HG03378 (cell line): ENCODE measurements at regions not wholly inside any gene's neighbourhood (a gene's known extent, or its start where the extent isn't known, plus 50 kb on each side); places are given as distances from the start of the nearest gene placed in this dataset.
"Not testable (repeated sequence)": the region's sequence is repeated elsewhere in the genome, so short reads cannot be mapped to it uniquely, and the experiment has no call there.

Experiments
- ATAC-seq: cut with Tn5 transposase; IDR thresholded peaks from one replicate; pipeline ENCODE4 v1.9.1; 2021; ENCODE audit warnings: mild to moderate bottlenecking, moderate library complexity; ENCODE audit not compliant: unreplicated experiment

GRCh38 chr20:40012026-40012425 lies 677.0 kb downstream of the MAFB start:
- not testable (repeated sequence) for ATAC-seq

- no peak for ATAC-seq
Measured at GRCh38 chr20:40010483-40010882, 678.6 kb downstream of the MAFB start.

- ATAC-seq: no peak
Measured at GRCh38 chr20:40009542-40009941, 679.5 kb downstream of the MAFB start.

GRCh38 chr20:40008177-40008576 lies 680.9 kb downstream of the MAFB start:
- ATAC-seq: no peak

GRCh38 chr20:40006168-40006860 lies 682.7 kb downstream of the MAFB start:
- ATAC-seq: no peak

GRCh38 chr20:40004092-40004491 lies 684.9 kb downstream of the MAFB start:
- not testable (repeated sequence) for ATAC-seq

- no peak for ATAC-seq
Measured at GRCh38 chr20:39993742-39994141, 695.3 kb downstream of the MAFB start.

GRCh38 chr20:39990692-39991091 lies 698.3 kb downstream of the MAFB start:
- no peak for ATAC-seq

GRCh38 chr20:39988991-39989390 lies 700.0 kb downstream of the MAFB start:
- ATAC-seq: no peak

- ATAC-seq: no peak
Measured at GRCh38 chr20:39986173-39986904, 702.7 kb downstream of the MAFB start.

GRCh38 chr20:39985271-39985827 lies 703.7 kb downstream of the MAFB start:
- ATAC-seq: no peak

- no peak for ATAC-seq
Measured at GRCh38 chr20:39983655-39984054, 705.4 kb downstream of the MAFB start.

GRCh38 chr20:39983183-39983582 lies 705.9 kb downstream of the MAFB start:
- no peak for ATAC-seq

GRCh38 chr20:39974966-39975501 lies 714.0 kb downstream of the MAFB start:
- no peak for ATAC-seq

- ATAC-seq: no peak
Measured at GRCh38 chr20:39968495-39968894, 720.5 kb downstream of the MAFB start.

- ATAC-seq: no peak
Measured at GRCh38 chr20:39967806-39968205, 721.2 kb downstream of the MAFB start.

- ATAC-seq: no peak
Measured at GRCh38 chr20:39961637-39962244, 727.3 kb downstream of the MAFB start.

GRCh38 chr20:39960522-39961428 lies 728.3 kb downstream of the MAFB start:
- ATAC-seq: no peak

- not testable (repeated sequence) for ATAC-seq
Measured at GRCh38 chr20:39957911-39958310, 731.1 kb downstream of the MAFB start.

GRCh38 chr20:39954621-39955020 lies 734.4 kb downstream of the MAFB start:
- ATAC-seq: no peak
